Endothelial cell of umbilical vein (primary cell): ENCODE measurements at regions not wholly inside any gene's neighbourhood (a gene's known extent, or its start where the extent isn't known, plus 50 kb on each side); places are given as distances from the start of the nearest gene placed in this dataset.

Experiments
- BruUV-seq: library from RNA; stranded (reverse); fragments of 400-500 nt; replicated peaks from 2 replicates; lab custom pipeline; 2021; lab: Mats Ljungman, UMichigan
- CTCF ChIA-PET: fragments of 300-600, 350-600 bp; sonication (Branson Sonifier 250); formaldehyde crosslinking; loops from one replicate; lab custom pipeline; 2021; ENCODE audit warnings: antibody characterized with exemption, inconsistent platforms; lab: Charles Lee
- POLR2A ChIA-PET: fragments of 300-600, 350-600 bp; sonication (Branson Sonifier 250); formaldehyde crosslinking; loops from one replicate; lab custom pipeline; 2021; ENCODE audit warnings: antibody characterized with exemption, inconsistent platforms; lab: Charles Lee
- DNase-seq: peaks from one replicate; pipeline ENCODE4 v3.0.0-alpha.2; 2011; ENCODE audit warnings: low read depth, low spot score
- FAIRE-seq: peaks from 2 replicates; lab custom pipeline; 2011; peaks lifted over from hg19 to GRCh38; lab: Jason Lieb, UNC
- H2AFZ ChIP-seq: 2 replicates; pipeline ENCODE4 v1.6.0; 2012; ENCODE audit warnings: low read depth, low read length, control low read depth, inconsistent platforms
- H3K27ac ChIP-seq: 2 replicates; pipeline ENCODE4 v1.5.1; 2011; ENCODE audit warnings: low read depth, mild to moderate bottlenecking, control low read depth, low read length, moderate library complexity; ENCODE audit not compliant: insufficient read depth
- H3K27me3 ChIP-seq, 2 experiments: 2 replicates each; pipeline versions ENCODE4 v1.6.0 to v1.6.1; 2011; ENCODE audit warnings: low read length in 2 of 2, mixed read lengths in 1 of 2; ENCODE audit not compliant: control insufficient read depth in 2 of 2, insufficient read depth in 2 of 2
- H3K36me3 ChIP-seq, 2 experiments: 2 replicates in 1 of 2; 3 replicates in 1 of 2; pipeline ENCODE4 v1.5.1; 2011; ENCODE audit warnings: low read length in 2 of 2, mild to moderate bottlenecking in 1 of 2, moderate library complexity in 1 of 2; ENCODE audit not compliant: control insufficient read depth in 2 of 2, insufficient read depth in 2 of 2; ENCODE audit errors: extremely low read depth in 1 of 2
- H3K4me1 ChIP-seq: 3 replicates; pipeline ENCODE4 v1.5.1; 2011; ENCODE audit warnings: mild to moderate bottlenecking, low read length; ENCODE audit not compliant: control insufficient read depth, insufficient read depth; ENCODE audit errors: extremely low read depth
- H3K4me2 ChIP-seq: 2 replicates; pipeline ENCODE4 v1.6.1; 2011; ENCODE audit warnings: low read length, control low read depth, mixed read lengths; ENCODE audit not compliant: insufficient read depth
- H3K4me3 ChIP-seq, 3 experiments: fragments of 200-600 bp in 1 of 3; sonication (generic), shearing (Covaris generic) in 1 of 3; replicated peaks in 1 of 3; 2 replicates each; pipeline ENCODE4 v1.5.1; 2011 to 2016; ENCODE audit warnings: control low read depth in 3 of 3, low read length in 3 of 3, mild to moderate bottlenecking in 2 of 3, inconsistent platforms in 1 of 3, low read depth in 1 of 3, moderate library complexity in 1 of 3; ENCODE audit not compliant: insufficient read depth in 1 of 3
- H3K79me2 ChIP-seq: 2 replicates; pipeline ENCODE4 v1.6.0; 2012; ENCODE audit warnings: low read length, inconsistent platforms; ENCODE audit not compliant: control insufficient read depth, insufficient read depth
- H3K9ac ChIP-seq: replicated peaks from 2 replicates; pipeline ENCODE3; 2011; ENCODE audit warnings: low read length, control low read depth; ENCODE audit not compliant: insufficient read depth; ENCODE audit errors: extremely low read depth
- H3K9me1 ChIP-seq: replicated peaks from 3 replicates; pipeline ENCODE4 v1.6.0; 2011; ENCODE audit warnings: mild to moderate bottlenecking, low read length; ENCODE audit not compliant: control insufficient read depth, insufficient read depth; ENCODE audit errors: extremely low read depth
- H3K9me3 ChIP-seq: replicated peaks from 2 replicates; pipeline ENCODE4 v1.5.1; 2012; ENCODE audit warnings: low read length, inconsistent platforms; ENCODE audit not compliant: control insufficient read depth, insufficient read depth
- H4K20me1 ChIP-seq: replicated peaks from 2 replicates; pipeline ENCODE3; 2011; ENCODE audit warnings: mild to moderate bottlenecking, low read length; ENCODE audit not compliant: control insufficient read depth, insufficient read depth; ENCODE audit errors: extremely low read depth
- EZH2 ChIP-seq: IDR thresholded peaks from 2 replicates; pipeline ENCODE4 v1.6.1; 2012; ENCODE audit warnings: borderline replicate concordance, low read depth, mild to moderate bottlenecking, moderate library complexity, low read length, inconsistent platforms; ENCODE audit not compliant: severe bottlenecking
- FOS ChIP-seq: IDR thresholded peaks from 2 replicates; pipeline ENCODE4 v1.6.1; 2011; ENCODE audit warnings: mild to moderate bottlenecking, low read length, moderate library complexity, borderline replicate concordance; ENCODE audit not compliant: insufficient read depth
- GATA2 ChIP-seq: IDR thresholded peaks from 2 replicates; pipeline ENCODE4 v1.7.0; 2011; ENCODE audit warnings: low read depth, mild to moderate bottlenecking, moderate library complexity, mixed read lengths, low read length; ENCODE audit not compliant: insufficient read length, insufficient read depth
- JUN ChIP-seq: IDR thresholded peaks from 2 replicates; pipeline ENCODE4 v1.6.1; 2011; ENCODE audit warnings: borderline replicate concordance, low read depth; ENCODE audit not compliant: insufficient read length, insufficient read depth
- MYC ChIP-seq: IDR thresholded peaks from one replicate; pipeline ENCODE4 v1.6.1; 2011; ENCODE audit warnings: mild to moderate bottlenecking, low read depth, low read length
- POLR2A ChIP-seq: IDR thresholded peaks from 2 replicates; pipeline ENCODE4 v1.6.1; 2012; ENCODE audit warnings: low read depth, mild to moderate bottlenecking, control low read depth, low read length
- POLR2AphosphoS5 ChIP-seq: IDR thresholded peaks from 2 replicates; pipeline ENCODE4 v1.6.1; 2012; ENCODE audit warnings: low read depth, mild to moderate bottlenecking, control low read depth, low read length, moderate library complexity; ENCODE audit not compliant: insufficient read depth
- dilution Hi-C: fragments of 300-500 bp; cut with MboI; formaldehyde crosslinking; loops from one replicate; pipeline ENCODE4 v1.15.0; 2019; ENCODE audit warnings: low sequenced_read_pairs; ENCODE audit not compliant: extremely low pct_ligation_motif_present
- intact Hi-C: fragments of 100-400 bp; cut with micrococcal nuclease; formaldehyde crosslinking; loops from one replicate; pipeline ENCODE4 v1.10.0; 2022
- TF ChIP-seq, protein P1 (sequence below), 2 donors: IDR thresholded peaks; 1 replicate in 1 of 2; 2 replicates in 1 of 2; pipeline ENCODE4 v1.5.1; 2011; ENCODE audit warnings: low read length in 2 of 2, mild to moderate bottlenecking in 2 of 2, moderate library complexity in 2 of 2, control low read depth in 1 of 2, inconsistent platforms in 1 of 2, low read depth in 1 of 2; ENCODE audit not compliant: insufficient read depth in 1 of 2; ENCODE audit errors: extremely low read depth in 1 of 2
- TF ChIP-seq, protein P2 (sequence below): IDR thresholded peaks from 2 replicates; pipeline ENCODE4 v1.6.1; 2011; ENCODE audit not compliant: insufficient read depth, insufficient read length

DNA sequence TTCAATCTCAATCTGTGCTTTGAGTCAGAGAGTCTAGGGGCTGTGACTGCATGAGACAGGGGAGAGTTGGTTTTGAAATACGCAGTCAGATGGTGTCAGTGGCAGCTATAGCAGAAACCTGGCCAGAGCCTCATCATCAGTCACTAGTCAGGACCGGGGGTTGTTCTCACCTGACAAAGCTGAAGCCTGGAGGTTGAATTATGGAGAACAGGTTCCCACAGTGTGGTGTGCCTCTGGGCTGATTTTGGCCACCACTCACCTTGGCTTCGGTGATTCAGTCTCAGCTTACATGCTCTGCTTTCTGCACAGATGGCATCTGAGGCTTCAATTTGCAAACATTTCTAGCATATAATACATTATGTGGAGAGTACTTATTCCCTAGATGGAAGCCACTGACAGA lies 387.3 kb downstream of the YTHDC2 start:
- no peaks in the 10 kb centered on the region for H3K36me3 ChIP-seq
- CTCF ChIA-PET = no interaction called here
- DNase-seq (no peak), FAIRE-seq (no peak)
- no peaks in the 10 kb centered on the region for H4K20me1 ChIP-seq
- no peak overlapping the region for H3K9ac ChIP-seq
- H3K4me1 ChIP-seq = no peaks in the 10 kb centered on the region
- no peak overlapping the region for H3K4me2 ChIP-seq
- H3K79me2 ChIP-seq = no peaks in the 10 kb centered on the region
- POLR2A ChIA-PET = no interaction called here
- H3K27ac ChIP-seq = no peak overlapping the region
- dilution Hi-C loops = no loop called here
- H3K4me3 ChIP-seq = no peak overlapping the region
- no peak overlapping the region for H2AFZ ChIP-seq
- TF ChIP-seq POLR2AphosphoS5 (no peak), GATA2 (no peak), POLR2A (no peak), JUN (no peak), FOS (no peak), MYC (no peak), EZH2 (no peak)
- TF ChIP-seq, protein P1, sequence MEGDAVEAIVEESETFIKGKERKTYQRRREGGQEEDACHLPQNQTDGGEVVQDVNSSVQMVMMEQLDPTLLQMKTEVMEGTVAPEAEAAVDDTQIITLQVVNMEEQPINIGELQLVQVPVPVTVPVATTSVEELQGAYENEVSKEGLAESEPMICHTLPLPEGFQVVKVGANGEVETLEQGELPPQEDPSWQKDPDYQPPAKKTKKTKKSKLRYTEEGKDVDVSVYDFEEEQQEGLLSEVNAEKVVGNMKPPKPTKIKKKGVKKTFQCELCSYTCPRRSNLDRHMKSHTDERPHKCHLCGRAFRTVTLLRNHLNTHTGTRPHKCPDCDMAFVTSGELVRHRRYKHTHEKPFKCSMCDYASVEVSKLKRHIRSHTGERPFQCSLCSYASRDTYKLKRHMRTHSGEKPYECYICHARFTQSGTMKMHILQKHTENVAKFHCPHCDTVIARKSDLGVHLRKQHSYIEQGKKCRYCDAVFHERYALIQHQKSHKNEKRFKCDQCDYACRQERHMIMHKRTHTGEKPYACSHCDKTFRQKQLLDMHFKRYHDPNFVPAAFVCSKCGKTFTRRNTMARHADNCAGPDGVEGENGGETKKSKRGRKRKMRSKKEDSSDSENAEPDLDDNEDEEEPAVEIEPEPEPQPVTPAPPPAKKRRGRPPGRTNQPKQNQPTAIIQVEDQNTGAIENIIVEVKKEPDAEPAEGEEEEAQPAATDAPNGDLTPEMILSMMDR (IDR thresholded peaks at IDR 0.05; ENCODE audit: extremely low read depth in 1 of 2, insufficient read depth in 1 of 2, low read depth in 1 of 2, low read length in 2 of 2) = no peak
- TF ChIP-seq, protein P2, sequence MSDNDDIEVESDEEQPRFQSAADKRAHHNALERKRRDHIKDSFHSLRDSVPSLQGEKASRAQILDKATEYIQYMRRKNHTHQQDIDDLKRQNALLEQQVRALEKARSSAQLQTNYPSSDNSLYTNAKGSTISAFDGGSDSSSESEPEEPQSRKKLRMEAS = no peak
- H3K9me1 ChIP-seq = no peaks in the 10 kb centered on the region
- intact Hi-C loops = no loop called here
- no peaks in the 10 kb centered on the region for H3K27me3 ChIP-seq
- H3K9me3 ChIP-seq = no peaks in the 10 kb centered on the region
- BruUV-seq = no TSS peak
